GM23248 (cell line): ENCODE measurements at regions not wholly inside any gene's neighbourhood (a gene's known extent, or its start where the extent isn't known, plus 50 kb on each side); places are given as distances from the start of the nearest gene placed in this dataset.

Experiments
- EZH2 ChIP-seq: fragments of 200-600 bp; sonication (generic); IDR thresholded peaks from 2 replicates; pipeline ENCODE4 v1.6.1; 2018; ENCODE audit warnings: antibody characterized with exemption, mild to moderate bottlenecking; ENCODE audit not compliant: insufficient read depth, poor library complexity, severe bottlenecking
- EZH2phosphoT487 ChIP-seq: fragments of 200-600 bp; sonication (generic); IDR thresholded peaks from 2 replicates; pipeline ENCODE4 v1.6.1; 2018; ENCODE audit warnings: antibody characterized with exemption, moderate library complexity, mild to moderate bottlenecking, low read depth; ENCODE audit not compliant: insufficient read depth

DNA sequence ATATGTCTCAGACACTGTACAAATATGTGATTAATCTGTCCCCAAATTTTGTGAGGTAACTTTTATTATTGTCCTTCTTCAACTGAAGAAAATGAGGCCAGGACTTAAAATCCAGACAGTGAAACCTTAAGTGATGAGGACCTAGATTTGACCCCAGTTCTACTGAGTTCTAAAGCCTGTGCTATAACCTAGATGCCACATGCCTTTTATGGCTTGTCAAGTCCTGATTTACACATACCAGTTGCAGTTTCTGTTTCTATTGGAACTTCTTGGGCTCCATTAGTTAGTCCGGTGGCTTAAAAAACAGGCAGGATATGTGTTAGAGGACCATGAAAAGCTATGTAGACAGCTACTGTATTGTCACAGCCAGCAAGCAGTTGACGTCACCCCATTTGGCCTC lies 436.5 kb upstream of the KLHL1 start:
- TF ChIP-seq EZH2phosphoT487, result no peak
- TF ChIP-seq EZH2, result no peak
